GM23248 (cell line): ENCODE measurements at regions not wholly inside any gene's neighbourhood (a gene's known extent, or its start where the extent isn't known, plus 50 kb on each side); places are given as distances from the start of the nearest gene placed in this dataset.

Experiments used
- DNase-seq: peaks from one replicate; pipeline ENCODE4 v3.0.0-alpha.2; 2015
- H2AFZ ChIP-seq: fragments of 200-600 bp; sonication (generic); 2 replicates; pipeline ENCODE4 v1.6.1; 2016; ENCODE audit warnings: antibody characterized with exemption
- H3F3A ChIP-seq: fragments of 200-600 bp; sonication (generic); 2 replicates; pipeline ENCODE4 v1.6.1; 2016; ENCODE audit warnings: mild to moderate bottlenecking, antibody characterized with exemption, mixed run types; ENCODE audit not compliant: insufficient read depth
- H3K27ac ChIP-seq: fragments of 200-600 bp; sonication (generic); 2 replicates; pipeline ENCODE4 v1.5.1; 2016; ENCODE audit warnings: mild to moderate bottlenecking
- H3K27me3 ChIP-seq: fragments of 200-600 bp; sonication (generic); replicated peaks from 2 replicates; pipeline ENCODE4 v1.6.1; 2016; ENCODE audit warnings: mild to moderate bottlenecking; ENCODE audit not compliant: insufficient read depth
- H3K36me3 ChIP-seq: fragments of 200-600 bp; sonication (generic); 2 replicates; pipeline ENCODE4 v1.6.1; 2016; ENCODE audit warnings: low read depth, mild to moderate bottlenecking
- H3K4me1 ChIP-seq: fragments of 200-600 bp; sonication (generic); 2 replicates; pipeline ENCODE4 v1.6.1; 2016; ENCODE audit warnings: mild to moderate bottlenecking; ENCODE audit not compliant: insufficient read depth
- H3K4me2 ChIP-seq: fragments of 200-600 bp; sonication (generic); one replicate; pipeline ENCODE4 v1.6.1; 2016; ENCODE audit warnings: mild to moderate bottlenecking; ENCODE audit not compliant: unreplicated experiment
- H3K4me3 ChIP-seq: fragments of 200-600 bp; sonication (generic); 2 replicates; pipeline ENCODE4 v1.5.1; 2016; ENCODE audit warnings: mild to moderate bottlenecking
- H3K79me2 ChIP-seq: fragments of 200-600 bp; sonication (generic); 2 replicates; pipeline ENCODE4 v1.6.1; 2016; ENCODE audit warnings: mild to moderate bottlenecking; ENCODE audit not compliant: insufficient read depth
- H3K9ac ChIP-seq: fragments of 200-600 bp; sonication (generic); 2 replicates; pipeline ENCODE4 v1.6.1; 2016; ENCODE audit warnings: mild to moderate bottlenecking
- H3K9me2 ChIP-seq: fragments of 200-600 bp; sonication (generic); 2 replicates; pipeline ENCODE4 v1.6.1; 2016; ENCODE audit warnings: mixed run types, mild to moderate bottlenecking, moderate library complexity; ENCODE audit not compliant: insufficient read depth
- H3K9me3 ChIP-seq: fragments of 200-600 bp; sonication (generic); one replicate; pipeline ENCODE4 v1.6.1; 2017; ENCODE audit warnings: low read depth
- H4K20me1 ChIP-seq: fragments of 200-600 bp; sonication (generic); 2 replicates; pipeline ENCODE4 v1.6.0; 2016; ENCODE audit not compliant: insufficient read depth
- EZH2 ChIP-seq: fragments of 200-600 bp; sonication (generic); IDR thresholded peaks from 2 replicates; pipeline ENCODE4 v1.6.1; 2018; ENCODE audit warnings: antibody characterized with exemption, mild to moderate bottlenecking; ENCODE audit not compliant: insufficient read depth, poor library complexity, severe bottlenecking
- EZH2phosphoT487 ChIP-seq: fragments of 200-600 bp; sonication (generic); IDR thresholded peaks from 2 replicates; pipeline ENCODE4 v1.6.1; 2018; ENCODE audit warnings: antibody characterized with exemption, moderate library complexity, mild to moderate bottlenecking, low read depth; ENCODE audit not compliant: insufficient read depth
- WGBS, 2 experiments: methylation state at CpG; one replicate each; pipeline ENCODE4 v1.1.6; 2015 to 2017; ENCODE audit warnings: low lambda C conversion rate in 2 of 2, low coverage in 1 of 2; ENCODE audit errors: missing lambda C conversion rate in 2 of 2; 5-methylcytosine and 5-hydroxymethylcytosine counted together
- in situ Hi-C: fragments of 300-500 bp; cut with MboI; formaldehyde crosslinking; loops from 2 replicates; pipeline ENCODE4 v1.15.0; 2020

- no peak overlapping the region for H2AFZ ChIP-seq
- H3K27me3 ChIP-seq, result no peaks in the 10 kb centered on the region
- no peaks in the 10 kb centered on the region for H3K79me2 ChIP-seq
- no peak for TF ChIP-seq EZH2
- no peak for TF ChIP-seq EZH2phosphoT487
- H3K36me3 ChIP-seq, result no peaks in the 10 kb centered on the region
- in situ Hi-C loops, result no loop called here
- no peak overlapping the region for H3K4me3 ChIP-seq
- peaks cover 26% of the 10 kb centered on the region for H3K4me1 ChIP-seq
- no peaks in the 10 kb centered on the region for H3K9me2 ChIP-seq
- no peaks in the 10 kb centered on the region for H4K20me1 ChIP-seq
- no peak overlapping the region for H3K4me2 ChIP-seq
- DNase-seq, result peak; percentile 84
- WGBS, 2 experiments, result 65 to 67% methylated on average over 15 to 16 of the region's 16 CpGs
- H3K27ac ChIP-seq, result no peak overlapping the region
- peaks cover 23% of the 10 kb centered on the region for H3F3A ChIP-seq
- no peaks in the 10 kb centered on the region for H3K9me3 ChIP-seq
- no peak overlapping the region for H3K9ac ChIP-seq
These were observed 71.2 kb downstream of the TNFAIP2 start for GRCh38 chr14:103194256-103195045.

GRCh38 chr14:103195828-103196615 lies 72.8 kb downstream of the TNFAIP2 start:
- Histone ChIP-seq H3K9ac (no peak overlapping the region), H3K79me2 (no peaks in the 10 kb centered on the region), H3K9me2 (no peaks in the 10 kb centered on the region), H3F3A (peaks cover 36% of the 10 kb centered on the region), H3K4me2 (no peak overlapping the region), H4K20me1 (no peaks in the 10 kb centered on the region), H3K4me3 (no peak overlapping the region), H3K27me3 (no peaks in the 10 kb centered on the region), H3K36me3 (no peaks in the 10 kb centered on the region), H3K27ac (no peak overlapping the region), H3K4me1 (peaks cover 33% of the 10 kb centered on the region), H2AFZ (no peak overlapping the region), H3K9me3 (no peaks in the 10 kb centered on the region)
- WGBS, 2 experiments, result 83 to 84% methylated on average over 22 of the region's 22 CpGs
- DNase-seq, result no peak
- no peak for TF ChIP-seq EZH2phosphoT487
- TF ChIP-seq EZH2, result no peak
- in situ Hi-C loops, result no loop called here

DNA sequence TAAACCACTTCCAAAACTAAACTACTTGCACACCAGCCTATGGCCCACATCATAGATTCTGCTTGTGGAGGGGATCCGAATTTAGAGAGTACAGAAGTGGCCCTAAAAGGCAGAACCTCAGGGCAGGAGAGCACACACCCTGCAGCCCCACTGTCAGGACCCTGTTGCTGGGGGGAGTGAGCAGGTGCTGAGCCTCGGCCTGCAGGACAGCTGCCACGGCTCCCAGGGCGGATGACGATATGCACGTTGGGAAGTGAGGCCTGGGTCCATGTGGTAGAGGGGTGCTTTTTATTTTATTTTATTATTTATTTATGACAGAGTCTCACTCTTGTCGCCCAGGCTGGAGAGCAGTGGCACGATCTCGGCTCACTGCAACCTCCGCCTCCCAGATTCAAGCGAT lies 73.5 kb downstream of the TNFAIP2 start:
- in situ Hi-C loops, result no loop called here
- no peak for DNase-seq
- WGBS, 2 experiments, result 94 to 95% methylated on average over 10 to 11 of the region's 11 CpGs
- peaks cover 36% of the 10 kb centered on the region for H3F3A ChIP-seq
- H3K27ac ChIP-seq, result no peak overlapping the region
- H3K79me2 ChIP-seq, result no peaks in the 10 kb centered on the region
- no peak overlapping the region for H2AFZ ChIP-seq
- H4K20me1 ChIP-seq, result no peaks in the 10 kb centered on the region
- no peaks in the 10 kb centered on the region for H3K9me2 ChIP-seq
- H3K36me3 ChIP-seq, result no peaks in the 10 kb centered on the region
- H3K4me3 ChIP-seq, result no peak overlapping the region
- no peaks in the 10 kb centered on the region for H3K27me3 ChIP-seq
- H3K4me1 ChIP-seq, result peaks cover 33% of the 10 kb centered on the region
- no peak overlapping the region for H3K4me2 ChIP-seq
- no peak overlapping the region for H3K9ac ChIP-seq
- no peaks in the 10 kb centered on the region for H3K9me3 ChIP-seq
- TF ChIP-seq EZH2phosphoT487 (no peak), EZH2 (no peak)

DNA sequence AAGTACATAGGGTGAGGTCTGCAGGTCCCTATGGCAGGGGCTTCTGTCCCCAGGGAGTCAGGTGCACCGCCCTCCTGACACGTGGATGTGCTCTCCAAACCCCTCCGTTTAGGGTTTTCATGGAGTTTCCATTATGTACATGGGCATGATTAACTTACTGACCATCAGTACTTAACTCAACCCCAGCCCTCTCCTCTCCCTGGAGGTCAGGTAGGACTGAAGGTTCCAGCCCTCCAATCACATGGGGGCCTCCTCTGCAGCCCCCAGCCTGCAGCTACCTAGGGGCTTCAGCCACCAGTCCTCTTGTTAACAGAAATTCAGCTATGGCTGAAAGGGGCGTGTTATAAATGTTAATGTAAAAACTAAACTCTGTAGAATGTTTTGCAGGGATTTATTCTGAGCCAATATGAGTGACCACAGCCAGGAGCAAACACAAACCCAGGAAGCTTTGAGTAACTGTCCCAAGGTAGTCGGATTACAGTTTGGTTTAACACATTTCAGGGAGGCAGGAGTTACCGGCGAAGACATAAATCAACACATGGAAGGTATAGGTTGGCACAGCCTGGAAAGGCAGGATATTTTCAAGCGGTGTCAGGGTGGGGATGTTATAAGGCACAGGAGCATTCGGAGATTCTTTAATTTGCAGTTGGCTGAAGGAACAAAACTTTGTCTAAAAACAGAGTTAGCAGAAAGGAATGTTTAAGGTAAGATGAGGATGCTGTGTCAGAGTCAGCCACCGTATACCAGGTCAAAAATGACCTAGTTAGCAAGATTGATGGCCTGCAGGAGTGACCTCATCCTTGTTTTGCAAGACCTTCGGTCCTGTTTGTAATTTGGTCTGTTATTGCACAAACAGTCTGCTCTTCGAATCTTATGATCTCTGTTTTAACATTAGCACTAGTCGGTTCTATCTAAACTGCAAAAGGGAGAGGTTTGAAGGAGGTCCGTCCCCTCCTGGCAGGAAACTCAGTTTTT lies 75.2 kb downstream of the TNFAIP2 start:
- Histone ChIP-seq H3K36me3 (no peaks in the 10 kb centered on the region), H3K27me3 (no peaks in the 10 kb centered on the region), H4K20me1 (no peaks in the 10 kb centered on the region), H2AFZ (peak overlapping the region; percentile 57), H3K4me2 (peak overlapping the region; percentile 85), H3F3A (peaks cover 36% of the 10 kb centered on the region), H3K4me1 (peaks cover 33% of the 10 kb centered on the region), H3K4me3 (peak overlapping the region; percentile 58), H3K79me2 (peaks cover 1% of the 10 kb centered on the region; the same call in 1 of the 2 replicates), H3K9ac (peak overlapping the region; percentile 83), H3K9me3 (no peaks in the 10 kb centered on the region), H3K9me2 (no peaks in the 10 kb centered on the region), H3K27ac (peak overlapping the region; percentile 98)
- DNase-seq, result peak; percentile 88
- WGBS, 2 experiments, result 25 to 28% methylated on average over 14 of the region's 14 CpGs
- TF ChIP-seq EZH2 (no peak), EZH2phosphoT487 (no peak)
- in situ Hi-C loops, result no loop called here
